ENCODE measurements at regions not wholly inside any gene's neighbourhood (a gene's known extent, or its start where the extent isn't known, plus 50 kb on each side); places are given as distances from the start of the nearest gene placed in this dataset.
A peak's percentile ranks its signal among the peaks of the same experiment; 100 is the strongest.
"Not testable (repeated sequence)": the region's sequence is repeated elsewhere in the genome, so short reads cannot be mapped to it uniquely, and the experiment has no call there.

DNA sequence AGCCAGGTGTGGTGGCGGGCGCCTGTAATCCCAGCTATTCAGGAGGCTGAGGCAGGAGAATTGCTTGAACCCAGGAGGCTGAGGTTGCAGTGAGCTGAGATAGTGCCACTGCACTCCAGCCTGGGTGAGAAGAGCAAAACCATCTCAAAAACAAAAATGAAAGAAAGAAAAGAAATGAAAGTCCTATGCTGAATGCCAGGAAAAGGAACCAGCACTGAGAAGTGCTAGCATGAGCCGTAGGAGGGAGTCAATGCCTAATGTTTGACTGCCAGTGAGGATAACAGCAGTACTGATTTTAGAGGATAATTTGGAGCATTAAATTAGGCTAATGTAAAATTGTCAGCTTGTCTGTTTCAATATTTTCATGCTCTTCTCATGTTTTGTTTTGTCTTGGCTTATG is 472.8 kb downstream of the GADD45G start:
- DNase-seq: not testable (repeated sequence)

DNA sequence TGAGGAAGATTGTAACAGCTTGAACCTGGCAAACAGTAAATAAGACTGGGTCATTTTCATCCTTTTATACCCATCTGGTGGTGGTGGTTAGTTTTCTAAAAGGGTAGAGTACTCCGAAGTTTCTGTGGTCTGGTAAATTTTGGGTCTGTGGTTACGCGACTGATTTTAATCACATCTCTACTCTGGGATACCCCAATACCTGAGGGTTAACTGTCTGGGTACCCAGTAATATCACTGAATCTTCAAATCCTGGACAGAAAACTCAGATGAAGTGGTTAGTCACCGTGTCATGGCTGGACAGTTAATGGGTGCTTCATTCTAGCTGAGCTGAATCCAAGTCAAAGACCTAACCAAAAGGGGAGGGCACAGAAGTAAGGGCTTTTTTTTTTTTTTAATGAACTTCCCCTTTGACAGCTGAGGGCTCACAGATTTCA is 474.2 kb downstream of the GADD45G start:
- DNase-seq: no peak

DNA sequence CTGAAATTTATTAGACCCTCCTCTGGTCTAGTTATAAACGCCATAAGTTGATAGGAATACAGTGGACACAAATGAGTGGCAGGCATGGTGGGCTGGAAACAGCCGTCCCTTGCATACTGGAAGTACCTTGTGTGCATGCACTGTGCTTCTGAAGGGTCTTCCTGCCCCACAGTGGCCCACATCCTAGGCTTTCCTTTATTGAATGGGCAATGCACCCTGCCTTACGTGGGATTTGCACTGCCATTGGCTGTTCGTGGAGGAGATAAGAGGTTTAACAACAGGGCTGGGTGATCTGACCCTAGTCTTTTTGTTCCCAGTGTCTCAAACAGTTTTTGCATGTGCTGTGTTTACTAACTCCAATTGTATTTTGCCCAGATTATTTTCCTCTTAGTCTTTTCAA is 480.8 kb downstream of the GADD45G start:
- no peak for DNase-seq

DNA sequence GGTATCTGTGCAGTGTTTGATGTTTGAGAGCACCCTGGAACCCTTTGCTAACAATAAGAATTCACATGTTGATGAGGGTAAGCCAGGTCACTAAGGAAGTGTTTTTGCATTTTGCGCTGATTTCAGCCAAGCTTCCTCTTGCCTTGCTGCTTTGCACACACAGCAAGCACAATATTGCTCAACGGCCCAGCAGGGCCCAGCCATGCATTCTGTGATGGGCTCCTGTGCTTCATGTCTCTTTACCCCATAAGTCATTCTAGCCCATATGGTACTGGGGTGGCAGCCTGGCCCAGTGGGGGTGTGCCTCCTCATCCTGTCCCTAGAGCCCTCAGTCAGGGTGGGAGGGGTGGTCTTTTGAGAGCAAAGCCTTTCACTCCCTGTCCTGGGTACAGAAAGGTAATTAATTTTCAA is 481.3 kb downstream of the GADD45G start:
- no peak for DNase-seq

DNA sequence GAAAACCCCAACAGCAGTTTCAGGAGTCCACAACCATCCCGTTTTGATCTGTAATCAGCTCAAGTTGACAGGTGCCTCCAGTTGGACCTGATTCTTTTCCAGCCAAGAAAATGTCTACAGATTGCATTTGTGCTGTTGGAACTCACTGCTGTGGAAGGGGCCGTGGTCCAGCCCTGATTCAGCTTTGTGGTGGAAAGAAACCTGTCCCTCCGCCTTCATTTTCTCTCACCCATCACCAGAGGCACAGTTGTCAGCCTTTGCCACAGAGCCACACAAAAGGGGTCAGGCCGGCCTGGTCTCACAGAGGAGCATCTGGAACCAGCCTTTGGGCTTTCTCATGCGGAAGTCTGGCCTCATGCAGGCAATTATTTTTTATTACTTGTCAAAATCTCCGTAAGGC is 483.6 kb downstream of the GADD45G start:
- DNase-seq: no peak

DNA sequence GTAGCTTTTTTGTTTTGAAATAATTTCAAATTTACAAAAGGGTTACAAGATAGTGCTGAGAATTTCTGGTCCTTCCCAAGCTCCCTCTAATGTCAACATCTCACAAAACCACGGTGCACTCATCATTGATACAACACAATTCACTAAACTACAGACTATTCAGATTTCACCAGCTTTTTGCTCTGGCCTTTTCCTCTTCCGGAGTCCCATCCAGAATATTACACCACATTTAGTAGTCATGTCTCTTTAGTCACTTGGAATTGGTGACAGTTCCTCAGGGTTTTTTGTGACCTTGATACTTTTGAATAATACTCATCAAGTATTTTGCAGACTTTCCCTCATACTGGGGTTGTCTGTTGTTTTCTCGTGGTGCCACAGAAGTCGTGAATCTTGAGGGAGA is 484.0 kb downstream of the GADD45G start:
- DNase-seq: no peak

DNA sequence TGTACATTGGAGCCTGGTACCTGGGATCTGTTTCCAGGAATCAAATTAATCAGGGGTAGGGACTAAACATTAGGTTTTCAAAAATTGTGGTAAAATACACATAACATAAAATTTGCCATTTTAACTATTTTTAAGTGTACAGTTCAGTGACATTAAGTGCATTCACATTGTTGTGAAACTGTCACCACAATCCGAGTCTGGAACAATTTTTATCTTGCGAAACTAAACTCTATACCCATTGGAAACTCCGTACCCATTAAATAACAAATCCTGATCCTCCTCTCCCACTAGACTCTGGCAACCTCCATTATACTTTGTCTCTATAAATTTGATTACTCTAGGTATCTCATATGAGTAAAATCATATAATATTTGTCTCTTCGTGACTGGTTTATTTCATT is 486.2 kb downstream of the GADD45G start:
- no peak for DNase-seq

DNA sequence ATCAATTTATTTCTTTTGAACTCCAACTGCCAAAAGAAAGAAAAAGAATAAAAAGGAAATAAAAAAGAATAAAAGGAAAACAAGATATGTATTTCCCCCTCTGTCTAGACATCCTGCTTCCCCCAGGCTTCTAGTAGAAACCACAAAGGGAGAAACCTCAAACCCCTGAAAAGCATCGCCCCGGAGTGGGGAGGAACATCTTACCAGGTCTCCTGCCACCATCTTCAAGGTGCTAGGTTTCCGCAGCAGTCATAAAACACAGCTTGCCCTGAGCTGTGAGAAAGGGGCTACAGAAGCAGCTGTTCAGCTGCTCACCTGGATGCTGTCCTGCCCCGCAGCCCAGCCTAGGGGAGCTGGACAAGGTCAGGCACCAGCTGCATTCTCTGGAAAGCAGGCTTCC is 487.7 kb downstream of the GADD45G start:
- no peak for DNase-seq

DNA sequence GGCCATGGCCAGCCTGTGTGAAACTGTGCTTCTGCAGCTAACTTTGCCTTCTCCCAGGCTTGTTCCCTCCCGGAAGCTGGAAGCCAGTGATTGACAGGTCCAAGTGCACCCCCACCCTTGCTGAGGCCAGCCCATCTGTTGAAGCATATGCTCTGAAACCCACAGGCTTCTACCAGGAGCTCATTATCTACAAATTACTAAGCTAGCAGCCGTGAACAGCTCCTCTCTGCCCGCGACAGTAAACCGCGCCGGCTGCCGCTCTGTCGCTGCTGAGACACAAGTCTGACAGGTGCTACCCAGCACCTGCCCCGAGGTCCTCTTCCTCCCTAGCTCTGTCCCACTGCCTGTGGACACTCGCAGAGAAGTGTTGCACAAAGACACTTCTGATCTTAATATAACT is 490.9 kb downstream of the GADD45G start:
- no peak for DNase-seq

DNA sequence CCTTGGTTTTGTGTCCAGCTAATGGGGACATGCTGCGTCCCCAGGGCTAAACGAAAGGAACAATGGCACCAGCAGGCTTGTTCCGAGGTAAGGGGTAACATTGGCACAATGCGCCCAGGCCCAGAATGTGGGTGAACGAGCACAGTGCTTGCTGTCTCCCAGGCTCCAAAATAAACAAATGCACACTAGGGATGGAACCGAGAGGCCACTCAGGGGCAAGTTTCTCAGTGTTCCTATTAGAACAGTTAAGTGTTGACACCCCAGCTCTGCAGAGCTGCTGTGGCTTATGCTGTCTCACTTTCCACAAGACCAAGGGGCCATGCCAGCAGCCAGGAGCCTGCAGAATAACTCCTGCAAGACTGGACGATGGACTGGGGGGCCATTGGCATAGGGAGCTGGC is 492.4 kb downstream of the GADD45G start:
- DNase-seq: no peak

DNA sequence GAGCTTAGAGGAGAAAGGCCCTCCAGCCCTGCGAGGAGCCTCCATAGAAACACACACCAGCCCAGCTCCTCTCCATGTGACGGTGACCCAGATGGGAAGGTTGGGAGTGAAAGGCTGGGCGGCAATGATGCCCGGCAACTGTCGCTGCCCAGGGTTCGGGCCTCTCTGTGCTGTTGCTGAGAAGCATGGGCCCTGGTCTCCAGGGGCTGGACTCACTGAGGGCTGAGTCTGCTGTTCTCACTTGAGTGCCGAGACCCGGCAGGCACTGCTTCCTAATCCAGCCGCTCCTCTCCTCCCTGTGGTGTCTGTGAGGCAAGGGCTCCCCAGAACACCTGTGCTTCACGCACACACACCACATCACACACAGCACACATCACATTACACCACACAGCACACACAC is 493.6 kb downstream of the GADD45G start:
- no peak for DNase-seq

DNA sequence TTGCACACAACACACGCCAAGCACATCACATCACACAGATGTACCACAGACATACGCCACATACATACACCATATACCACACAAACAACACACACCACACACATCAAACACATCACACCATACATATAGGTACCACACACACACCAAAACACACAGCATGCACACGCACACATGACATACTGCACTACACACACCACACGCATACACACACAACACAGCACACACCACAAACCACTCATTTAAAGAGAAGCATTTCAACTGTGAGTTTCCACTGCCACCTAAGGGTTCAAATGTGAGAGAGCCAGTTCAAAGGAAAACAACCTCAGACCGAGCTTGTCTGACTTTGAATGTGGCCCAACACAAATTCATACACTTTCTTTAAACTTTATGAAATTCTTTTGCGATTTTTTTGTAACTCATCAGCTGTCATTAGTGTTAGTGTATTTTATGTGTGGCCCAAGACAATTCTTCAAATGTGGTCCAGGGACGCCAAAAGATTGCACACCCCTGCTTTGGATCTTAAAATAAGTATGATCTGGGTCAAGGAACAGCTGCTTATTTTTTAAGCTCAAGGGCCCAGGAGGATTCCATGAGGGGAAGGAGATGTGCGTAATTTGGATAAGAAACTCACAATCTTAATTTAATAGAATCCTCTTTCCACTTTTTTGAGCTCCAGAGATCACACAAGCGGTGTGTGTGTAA is 494.6 kb downstream of the GADD45G start:
- peak; percentile 55 to 66 for DNase-seq

DNA sequence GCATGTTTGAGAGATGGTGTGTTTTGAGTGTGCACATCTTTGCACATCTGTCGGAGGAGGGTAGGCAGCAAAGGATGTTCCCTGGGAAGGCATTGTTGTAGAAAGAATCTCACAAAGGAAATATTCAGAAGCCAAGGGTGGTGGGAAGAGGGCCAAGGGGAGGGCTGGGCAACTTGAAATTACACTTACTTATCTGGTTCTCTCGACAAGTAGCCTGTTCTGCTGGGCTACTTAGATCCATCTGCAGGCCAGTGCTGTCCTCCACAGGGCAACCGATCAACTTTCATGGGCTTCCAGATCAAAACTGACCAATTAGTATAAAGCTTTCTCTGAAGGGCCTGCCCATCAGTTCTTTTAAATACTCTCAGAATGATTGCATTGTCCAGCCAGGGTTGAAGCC is 495.2 kb downstream of the GADD45G start:
- DNase-seq: no peak

DNA sequence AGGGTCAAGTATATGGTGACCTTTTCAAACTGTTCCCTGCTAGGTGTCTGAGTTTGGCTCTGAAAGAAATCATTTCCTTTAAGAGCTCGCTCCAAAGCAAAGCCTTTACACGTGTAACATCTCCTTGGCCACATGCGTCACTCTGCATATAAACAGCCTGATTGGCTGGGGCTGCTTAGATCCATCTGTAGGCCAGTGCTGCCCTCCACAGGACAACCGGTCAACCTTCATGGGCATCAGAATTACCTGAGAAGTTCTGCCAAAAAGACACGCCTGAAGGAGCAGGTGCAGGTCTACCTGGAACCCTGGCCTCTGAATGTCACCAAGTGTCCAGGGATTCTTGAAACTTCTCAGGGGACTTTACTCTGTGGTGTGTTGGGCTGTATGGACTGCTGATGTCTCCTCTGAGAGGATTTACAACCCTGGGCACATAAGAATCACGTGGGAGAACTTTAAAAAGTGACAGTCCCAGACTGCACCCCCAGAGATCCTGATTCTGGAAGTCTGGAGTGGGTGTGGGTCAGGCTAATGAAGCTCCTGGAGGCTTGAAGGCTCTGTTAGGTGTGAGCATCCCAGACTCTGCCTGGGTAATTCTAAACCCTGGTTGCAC is 497.6 kb downstream of the GADD45G start:
- DNase-seq: peak; percentile 78 to 79

DNA sequence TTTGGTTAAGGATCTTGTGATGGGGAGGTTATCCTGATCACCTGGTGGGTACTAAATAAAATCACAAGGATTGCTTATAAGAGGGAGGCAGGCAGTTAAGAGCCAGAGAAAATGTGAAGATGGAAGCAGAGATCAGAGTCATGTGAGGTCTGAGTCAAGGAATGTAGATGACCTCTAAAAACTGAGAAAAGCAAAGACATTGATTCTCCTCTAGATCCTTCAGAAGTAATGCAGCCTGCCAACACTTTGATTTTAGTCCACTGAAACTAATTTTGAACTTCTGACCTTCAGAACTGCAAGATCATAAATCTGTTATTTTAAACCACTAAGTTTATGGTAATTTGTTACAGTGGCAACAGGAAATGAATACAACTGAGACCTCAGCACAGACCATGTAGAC is 499.0 kb downstream of the GADD45G start:
- no peak for DNase-seq

DNA sequence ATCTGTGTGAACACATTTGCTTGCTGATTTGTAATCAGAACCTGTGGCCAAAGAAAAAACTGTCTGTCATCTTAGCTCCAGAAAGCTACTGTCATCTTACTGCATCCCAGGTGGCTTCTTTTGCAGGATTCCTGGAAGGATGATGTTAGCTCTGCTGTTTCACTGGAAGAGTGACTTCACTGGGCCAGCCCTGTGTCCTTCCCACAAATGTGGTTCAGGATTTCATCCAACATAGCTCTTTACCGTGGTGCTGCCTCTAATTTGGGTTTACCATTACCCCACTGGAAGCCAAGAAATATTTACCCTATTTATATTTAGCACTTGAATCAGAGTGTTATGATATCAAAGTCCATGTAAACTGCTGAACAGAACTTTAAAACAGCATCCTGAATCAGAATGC is 501.0 kb downstream of the GADD45G start:
- no peak for DNase-seq

DNA sequence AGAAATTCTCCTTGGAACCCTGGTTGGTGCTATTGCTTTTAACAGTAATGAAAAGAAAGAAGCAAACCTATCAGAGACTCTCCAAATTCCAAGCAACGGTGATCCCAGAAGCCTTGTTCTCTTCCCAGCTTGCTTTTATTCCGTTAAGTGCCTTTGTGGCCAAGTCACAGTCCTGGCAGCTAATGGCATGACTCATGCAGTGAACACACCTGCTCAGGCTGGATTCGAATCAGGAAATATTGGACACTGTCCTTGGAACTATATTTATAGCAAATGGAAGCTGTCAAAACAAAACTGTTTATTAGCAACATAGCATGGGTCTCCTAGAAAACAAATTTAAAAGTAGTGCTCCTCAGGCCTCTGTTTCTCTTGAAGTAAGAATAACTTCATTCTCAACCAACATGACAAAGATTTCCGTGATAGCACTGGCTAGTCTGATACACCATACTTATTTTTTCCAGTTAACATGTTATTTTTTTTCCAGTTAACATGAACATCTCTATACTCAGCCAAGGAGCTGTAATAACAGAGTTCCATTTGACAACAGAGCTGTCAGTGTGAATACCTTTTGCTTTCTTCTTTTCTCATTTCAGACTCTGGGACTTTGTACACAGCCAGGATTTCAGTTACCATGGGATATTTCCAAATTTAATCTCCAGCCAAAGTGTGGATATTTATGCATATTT is 502.4 kb downstream of the GADD45G start:
- no peak for DNase-seq

DNA sequence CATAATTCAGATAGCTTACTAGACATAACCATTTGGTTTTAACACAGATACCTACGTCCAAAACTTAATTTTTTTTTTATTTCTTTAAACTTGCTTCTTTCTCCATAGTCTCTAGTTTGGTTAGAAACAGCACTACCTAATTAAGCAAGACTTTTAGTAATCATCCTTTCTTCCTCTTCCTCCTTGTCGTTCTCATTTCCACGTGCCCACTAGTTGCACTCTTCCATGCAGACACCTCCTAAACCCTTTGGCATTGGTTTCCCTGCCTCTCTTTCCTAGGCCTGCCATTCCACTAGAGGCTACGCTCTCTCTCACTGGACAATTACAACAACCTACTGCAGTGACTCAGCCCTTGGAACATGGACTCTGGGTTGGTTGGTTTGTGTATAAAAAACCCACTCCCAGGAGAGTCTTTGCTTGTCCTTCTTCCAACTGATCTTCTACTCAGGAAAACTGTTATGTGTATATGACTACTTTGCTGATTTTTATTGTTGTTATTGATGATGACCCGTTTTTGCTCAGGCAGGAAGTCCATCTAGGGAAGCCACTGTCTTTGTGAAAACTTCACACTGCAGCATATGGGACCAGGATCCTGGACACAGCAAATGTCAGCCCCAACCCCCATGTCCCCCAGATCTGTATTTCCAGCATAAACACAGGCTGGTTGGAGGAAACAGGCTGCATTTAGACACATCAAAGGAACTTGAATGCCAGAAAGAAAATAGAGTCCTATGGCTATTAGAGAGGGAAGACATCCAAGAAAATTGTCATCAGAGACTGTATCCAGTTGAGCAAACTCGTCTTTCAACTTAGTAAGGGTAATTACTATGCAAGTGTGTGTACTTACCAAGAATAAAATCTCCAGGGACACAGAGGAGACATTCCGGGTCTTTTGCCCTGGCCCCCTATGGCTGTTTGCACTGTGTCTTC is 503.2 kb downstream of the GADD45G start:
- no peak for DNase-seq

DNA sequence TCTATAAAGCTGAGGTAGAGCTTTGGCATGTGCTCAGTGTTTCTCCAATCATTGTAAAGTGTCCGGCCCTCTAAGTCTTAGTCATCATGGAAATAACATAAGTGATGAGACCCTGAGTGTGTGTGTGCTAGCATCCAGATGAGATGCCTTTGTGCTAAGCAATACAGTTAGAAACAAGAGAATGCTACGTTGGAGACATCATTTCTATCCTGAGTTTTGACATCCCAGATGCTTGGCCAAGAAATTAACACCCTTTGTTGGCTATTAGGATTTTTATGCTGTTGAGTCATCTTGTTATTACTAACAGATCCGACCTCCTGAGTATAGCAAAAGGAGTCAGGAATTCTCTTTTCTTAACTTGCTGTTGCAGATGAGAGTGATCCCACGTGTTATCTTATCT is 508.0 kb downstream of the GADD45G start:
- DNase-seq: no peak

DNA sequence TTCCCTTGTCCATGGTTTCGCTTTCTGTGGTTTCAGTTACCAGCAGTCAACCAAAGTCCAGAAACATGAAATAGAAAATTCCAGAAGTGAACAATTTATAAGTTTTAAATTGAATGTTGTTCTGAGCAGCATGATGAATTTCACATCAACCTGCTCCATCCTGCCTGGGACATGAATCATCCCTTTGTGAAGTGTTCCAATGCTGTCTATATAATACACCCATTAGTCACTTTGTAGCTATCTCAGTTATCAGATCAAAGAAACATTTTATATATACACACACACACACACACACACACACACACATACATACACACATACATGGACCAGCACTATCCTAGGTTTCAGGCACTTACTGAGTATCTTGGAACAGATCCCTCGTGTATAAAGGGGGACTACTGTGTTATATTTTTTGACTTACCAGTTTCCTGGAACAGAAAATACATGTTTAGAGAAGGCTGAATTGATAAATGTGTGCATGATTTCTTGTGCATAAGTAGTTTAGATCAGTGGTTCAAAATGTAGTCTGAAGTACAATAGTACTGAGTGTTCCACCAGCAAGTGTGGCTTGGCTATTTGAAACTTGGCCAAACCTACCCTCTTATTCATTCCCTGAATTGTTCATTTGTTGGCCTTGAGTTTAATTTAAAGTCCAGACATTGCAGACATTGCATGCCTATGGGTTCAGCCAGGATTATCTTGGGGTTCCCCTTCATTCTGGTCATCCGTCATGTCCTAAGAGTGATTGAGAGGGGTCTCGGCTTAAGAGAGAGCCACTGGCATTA is 510.0 kb downstream of the GADD45G start:
- no peak for DNase-seq

DNA sequence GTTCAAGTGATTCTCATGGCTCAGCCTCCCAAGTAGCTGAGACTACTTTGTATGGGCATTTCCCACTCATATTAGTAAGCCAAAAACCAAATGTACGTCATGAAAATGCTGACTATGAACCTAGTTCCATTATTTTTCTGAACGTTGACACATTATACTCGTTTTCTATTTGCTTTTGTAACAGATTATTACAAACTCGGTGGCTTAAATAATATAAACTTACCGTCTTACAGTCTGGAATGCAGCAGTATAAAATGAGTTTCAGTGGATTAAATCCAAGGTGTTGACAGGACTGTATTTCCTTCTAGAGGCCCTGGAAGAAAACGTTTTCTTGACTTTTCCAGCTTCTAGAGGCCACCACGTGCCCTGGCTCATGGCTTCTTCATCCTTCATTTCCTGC is 517.0 kb downstream of the GADD45G start:
- DNase-seq: no peak

DNA sequence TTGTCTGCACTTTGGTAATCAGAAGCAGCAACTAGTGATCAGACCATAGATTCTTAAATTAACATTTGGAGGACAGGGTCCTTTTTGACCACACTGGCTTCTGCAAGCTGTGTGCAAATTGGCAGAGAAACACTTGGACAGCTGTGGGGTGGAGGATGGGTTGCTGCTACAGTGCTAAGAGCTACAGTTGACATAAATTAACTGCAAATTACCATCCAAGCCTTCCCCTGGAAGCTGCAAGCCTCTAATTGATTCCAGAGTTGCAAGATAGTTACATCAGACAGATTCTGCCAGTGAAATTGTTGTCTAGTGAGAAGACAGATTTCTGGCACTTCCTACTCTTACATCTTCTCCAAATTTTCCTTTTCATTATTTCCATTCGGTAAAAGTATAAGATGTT is 517.7 kb downstream of the DIRAS2 start:
- no peak for DNase-seq

Measured in Kasumi-1 (cell line).